BLaER1 (cell line): ENCODE measurements at regions not wholly inside any gene's neighbourhood (a gene's known extent, or its start where the extent isn't known, plus 50 kb on each side); places are given as distances from the start of the nearest gene placed in this dataset.

Experiments used
- H3K27ac ChIP-seq: shearing (Covaris generic); formaldehyde crosslinking; 2 replicates; pipeline ENCODE4 v1.8.1; 2022
- H3K27me3 ChIP-seq: shearing (Covaris generic); formaldehyde crosslinking; 2 replicates; pipeline ENCODE4 v1.8.1; 2022
- H3K36me3 ChIP-seq: shearing (Covaris generic); formaldehyde crosslinking; 2 replicates; pipeline ENCODE4 v1.8.1; 2022
- H3K4me1 ChIP-seq: shearing (Covaris generic); formaldehyde crosslinking; 2 replicates; pipeline ENCODE4 v1.8.1; 2022
- H3K4me2 ChIP-seq: shearing (Covaris generic); formaldehyde crosslinking; 2 replicates; pipeline ENCODE4 v1.8.1; 2022
- H3K4me3 ChIP-seq: shearing (Covaris generic); formaldehyde crosslinking; 2 replicates; pipeline ENCODE4 v1.8.1; 2022
- H3K9ac ChIP-seq: shearing (Covaris generic); formaldehyde crosslinking; 2 replicates; pipeline ENCODE4 v1.8.1; 2022
- H3K9me3 ChIP-seq: shearing (Covaris generic); formaldehyde crosslinking; 2 replicates; pipeline ENCODE4 v1.8.1; 2022
- H4K20me1 ChIP-seq: shearing (Covaris generic); formaldehyde crosslinking; 2 replicates; pipeline ENCODE4 v1.8.1; 2022
- Cebpa-rat ChIP-seq: shearing (Covaris generic); IDR thresholded peaks from 2 replicates; pipeline ENCODE4 v1.8.1; 2022

- TF ChIP-seq Cebpa-rat, result no peak
- Histone ChIP-seq H3K4me1 (no peaks in the 10 kb centered on the region), H3K4me3 (no peak overlapping the region), H3K27ac (no peak overlapping the region), H3K9ac (no peak overlapping the region), H4K20me1 (no peaks in the 10 kb centered on the region), H3K27me3 (no peaks in the 10 kb centered on the region), H3K9me3 (0 out of 2 replicates have a peak, but pooled peaks cover under 1% of the 10 kb centered on the region), H3K36me3 (no peaks in the 10 kb centered on the region), H3K4me2 (no peak overlapping the region)
These were observed 317.6 kb upstream of the KLF4 start for GRCh38 chr9:107807183-107807582.

GRCh38 chr9:107805201-107805600 lies 315.6 kb upstream of the KLF4 start:
- H3K4me1 ChIP-seq, result no peaks in the 10 kb centered on the region
- H3K27me3 ChIP-seq, result no peaks in the 10 kb centered on the region
- H3K4me2 ChIP-seq, result no peak overlapping the region
- no peak overlapping the region for H3K9ac ChIP-seq
- no peaks in the 10 kb centered on the region for H3K36me3 ChIP-seq
- no peak for TF ChIP-seq Cebpa-rat
- no peak overlapping the region for H3K4me3 ChIP-seq
- peaks cover 11% of the 10 kb centered on the region; the same call in 1 of the 2 replicates for H3K9me3 ChIP-seq
- H4K20me1 ChIP-seq, result no peaks in the 10 kb centered on the region
- no peak overlapping the region for H3K27ac ChIP-seq

- H3K36me3 ChIP-seq, result 0 out of 2 replicates have a peak, but pooled peaks cover 9% of the 10 kb centered on the region
- no peak for TF ChIP-seq Cebpa-rat
- H3K9ac ChIP-seq, result no peak overlapping the region
- H4K20me1 ChIP-seq, result no peaks in the 10 kb centered on the region
- H3K4me2 ChIP-seq, result no peak overlapping the region
- peaks cover 59% of the 10 kb centered on the region for H3K9me3 ChIP-seq
- no peak overlapping the region for H3K4me3 ChIP-seq
- H3K27me3 ChIP-seq, result no peaks in the 10 kb centered on the region
- H3K27ac ChIP-seq, result no peak overlapping the region
- H3K4me1 ChIP-seq, result peaks cover 13% of the 10 kb centered on the region
These were observed 304.7 kb upstream of the KLF4 start for GRCh38 chr9:107794259-107794658.

- peaks cover 13% of the 10 kb centered on the region for H3K4me1 ChIP-seq
- H3K4me2 ChIP-seq, result no peak overlapping the region
- H4K20me1 ChIP-seq, result no peaks in the 10 kb centered on the region
- H3K4me3 ChIP-seq, result no peak overlapping the region
- H3K9ac ChIP-seq, result no peak overlapping the region
- no peak for TF ChIP-seq Cebpa-rat
- peaks cover 52% of the 10 kb centered on the region for H3K9me3 ChIP-seq
- no peak overlapping the region for H3K27ac ChIP-seq
- no peaks in the 10 kb centered on the region for H3K27me3 ChIP-seq
- 0 out of 2 replicates have a peak, but pooled peaks cover 9% of the 10 kb centered on the region for H3K36me3 ChIP-seq
These were observed 304.0 kb upstream of the KLF4 start for GRCh38 chr9:107793541-107793940.

GRCh38 chr9:107792596-107792995 lies 303.0 kb upstream of the KLF4 start:
- no peaks in the 10 kb centered on the region for H4K20me1 ChIP-seq
- no peak overlapping the region for H3K27ac ChIP-seq
- H3K36me3 ChIP-seq, result 0 out of 2 replicates have a peak, but pooled peaks cover 9% of the 10 kb centered on the region
- TF ChIP-seq Cebpa-rat, result no peak
- no peak overlapping the region for H3K9ac ChIP-seq
- peaks cover 42% of the 10 kb centered on the region for H3K9me3 ChIP-seq
- peaks cover 12% of the 10 kb centered on the region for H3K4me1 ChIP-seq
- H3K4me3 ChIP-seq, result no peak overlapping the region
- no peak overlapping the region for H3K4me2 ChIP-seq
- H3K27me3 ChIP-seq, result no peaks in the 10 kb centered on the region

- peaks cover 37% of the 10 kb centered on the region for H3K9me3 ChIP-seq
- no peak for TF ChIP-seq Cebpa-rat
- H3K4me1 ChIP-seq, result peaks cover 7% of the 10 kb centered on the region
- no peak overlapping the region for H3K9ac ChIP-seq
- H4K20me1 ChIP-seq, result no peaks in the 10 kb centered on the region
- 0 out of 2 replicates have a peak, but pooled peaks cover 9% of the 10 kb centered on the region for H3K36me3 ChIP-seq
- no peaks in the 10 kb centered on the region for H3K27me3 ChIP-seq
- no peak overlapping the region for H3K4me2 ChIP-seq
- H3K4me3 ChIP-seq, result no peak overlapping the region
- H3K27ac ChIP-seq, result no peak overlapping the region
These were observed 302.4 kb upstream of the KLF4 start for GRCh38 chr9:107792006-107792405.

- no peak for TF ChIP-seq Cebpa-rat
These were observed 299.6 kb upstream of the KLF4 start for GRCh38 chr9:107789001-107789700.

GRCh38 chr9:107786561-107786960 lies 297.0 kb upstream of the KLF4 start:
- no peaks in the 10 kb centered on the region for H4K20me1 ChIP-seq
- no peak overlapping the region for H3K9ac ChIP-seq
- no peak overlapping the region for H3K4me2 ChIP-seq
- no peak overlapping the region for H3K27ac ChIP-seq
- peak; percentile 78 for TF ChIP-seq Cebpa-rat
- no peaks in the 10 kb centered on the region for H3K4me1 ChIP-seq
- H3K27me3 ChIP-seq, result no peaks in the 10 kb centered on the region
- H3K9me3 ChIP-seq, result no peaks in the 10 kb centered on the region
- H3K4me3 ChIP-seq, result no peak overlapping the region
- H3K36me3 ChIP-seq, result no peaks in the 10 kb centered on the region

More at GRCh38 chr9:107789001-107789700, 299.6 kb upstream of the KLF4 start:
- no peak overlapping the region for H3K9ac ChIP-seq
- no peak overlapping the region for H3K4me2 ChIP-seq
- H3K27ac ChIP-seq, result no peak overlapping the region
- H3K4me1 ChIP-seq, result no peaks in the 10 kb centered on the region
- no peaks in the 10 kb centered on the region for H3K27me3 ChIP-seq
- H3K4me3 ChIP-seq, result no peak overlapping the region
- H4K20me1 ChIP-seq, result no peaks in the 10 kb centered on the region
- H3K9me3 ChIP-seq, result peaks cover 12% of the 10 kb centered on the region
- H3K36me3 ChIP-seq, result no peaks in the 10 kb centered on the region

GRCh38 chr9:107784235-107784958 lies 294.8 kb upstream of the KLF4 start:
- no peaks in the 10 kb centered on the region for H4K20me1 ChIP-seq
- TF ChIP-seq Cebpa-rat, result no peak
- H3K4me3 ChIP-seq, result no peak overlapping the region
- H3K27me3 ChIP-seq, result no peaks in the 10 kb centered on the region
- H3K9ac ChIP-seq, result no peak overlapping the region
- no peaks in the 10 kb centered on the region for H3K4me1 ChIP-seq
- no peak overlapping the region for H3K27ac ChIP-seq
- no peak overlapping the region for H3K4me2 ChIP-seq
- no peaks in the 10 kb centered on the region for H3K36me3 ChIP-seq
- no peaks in the 10 kb centered on the region for H3K9me3 ChIP-seq

- Histone ChIP-seq H3K9ac (no peak overlapping the region), H3K4me3 (no peak overlapping the region), H3K27ac (no peak overlapping the region), H4K20me1 (no peaks in the 10 kb centered on the region), H3K4me1 (no peaks in the 10 kb centered on the region), H3K27me3 (no peaks in the 10 kb centered on the region), H3K36me3 (no peaks in the 10 kb centered on the region), H3K9me3 (no peaks in the 10 kb centered on the region), H3K4me2 (no peak overlapping the region)
- no peak for TF ChIP-seq Cebpa-rat
These were observed 293.2 kb upstream of the KLF4 start for GRCh38 chr9:107782789-107783188.
